Ishikawa (cell line): ENCODE measurements at regions not wholly inside any gene's neighbourhood (a gene's known extent, or its start where the extent isn't known, plus 50 kb on each side); places are given as distances from the start of the nearest gene placed in this dataset.

ENCODE experiments used
- CEBPB ChIP-seq: IDR thresholded peaks from 2 replicates; pipeline ENCODE4 v1.6.1; 2012
- CREB1 ChIP-seq: IDR thresholded peaks from 2 replicates; pipeline ENCODE4 v1.6.1; 2012; ENCODE audit warnings: low read depth
- EGR1 ChIP-seq: IDR thresholded peaks from 2 replicates; pipeline ENCODE4 v1.6.1; 2012
- EP300 ChIP-seq: IDR thresholded peaks from 2 replicates; pipeline ENCODE4 v1.6.1; 2012; ENCODE audit warnings: borderline replicate concordance
- FOXM1 ChIP-seq: IDR thresholded peaks from 2 replicates; pipeline ENCODE4 v1.6.1; 2012; ENCODE audit warnings: low read depth, borderline replicate concordance
- NFIC ChIP-seq: IDR thresholded peaks from 2 replicates; pipeline ENCODE4 v1.6.1; 2012
- RAD21 ChIP-seq: IDR thresholded peaks from 2 replicates; pipeline ENCODE4 v1.6.1; 2012; ENCODE audit warnings: low read depth
- TAF1 ChIP-seq: IDR thresholded peaks from 2 replicates; pipeline ENCODE4 v1.6.1; 2012; ENCODE audit warnings: low read depth, mild to moderate bottlenecking
- TCF12 ChIP-seq: IDR thresholded peaks from 2 replicates; pipeline ENCODE4 v1.6.1; 2012; ENCODE audit warnings: low read depth
- TEAD4 ChIP-seq: IDR thresholded peaks from 2 replicates; pipeline ENCODE4 v1.6.1; 2012
- YY1 ChIP-seq: IDR thresholded peaks from 2 replicates; pipeline ENCODE4 v1.6.1; 2012; ENCODE audit warnings: low read depth
- ZBTB7A ChIP-seq: IDR thresholded peaks from 2 replicates; pipeline ENCODE4 v1.6.1; 2012; ENCODE audit warnings: low read depth
- TF ChIP-seq, protein P1 (sequence below): IDR thresholded peaks from 2 replicates; pipeline ENCODE4 v1.6.1; 2012
- TF ChIP-seq, protein P2 (sequence below): IDR thresholded peaks from 2 replicates; pipeline ENCODE4 v1.6.1; 2012
- TF ChIP-seq, protein P3 (sequence below): IDR thresholded peaks from 2 replicates; pipeline ENCODE4 v1.6.1; 2012; ENCODE audit warnings: low read depth, mild to moderate bottlenecking

DNA sequence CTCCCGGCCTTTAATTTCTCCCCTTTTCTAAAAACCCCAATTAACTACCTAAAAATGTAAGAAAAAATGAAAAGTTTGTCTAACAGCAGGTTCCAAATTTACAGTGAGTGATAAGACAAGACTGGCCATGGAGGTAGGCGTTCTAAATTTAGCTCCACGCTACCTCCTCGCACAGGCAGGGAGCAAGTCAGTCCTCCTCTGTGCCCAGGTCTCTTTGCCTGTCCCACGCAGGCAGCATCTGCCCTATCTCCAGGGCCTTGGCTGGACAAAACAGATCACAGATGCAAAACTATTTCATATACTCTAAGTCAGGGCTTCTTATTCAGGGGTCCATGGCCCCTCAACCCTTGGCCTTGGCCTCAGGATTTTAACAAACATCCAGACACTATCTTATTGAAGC is 98.0 kb upstream of the JARID2 start:
- TF ChIP-seq YY1 (no peak), TAF1 (no peak), NFIC (no peak), EP300 (no peak), TEAD4 (no peak), FOXM1 (no peak), CREB1 (no peak), TCF12 (no peak), ZBTB7A (no peak)
- TF ChIP-seq, protein P1, sequence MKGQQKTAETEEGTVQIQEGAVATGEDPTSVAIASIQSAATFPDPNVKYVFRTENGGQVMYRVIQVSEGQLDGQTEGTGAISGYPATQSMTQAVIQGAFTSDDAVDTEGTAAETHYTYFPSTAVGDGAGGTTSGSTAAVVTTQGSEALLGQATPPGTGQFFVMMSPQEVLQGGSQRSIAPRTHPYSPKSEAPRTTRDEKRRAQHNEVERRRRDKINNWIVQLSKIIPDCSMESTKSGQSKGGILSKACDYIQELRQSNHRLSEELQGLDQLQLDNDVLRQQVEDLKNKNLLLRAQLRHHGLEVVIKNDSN, result no peak

DNA sequence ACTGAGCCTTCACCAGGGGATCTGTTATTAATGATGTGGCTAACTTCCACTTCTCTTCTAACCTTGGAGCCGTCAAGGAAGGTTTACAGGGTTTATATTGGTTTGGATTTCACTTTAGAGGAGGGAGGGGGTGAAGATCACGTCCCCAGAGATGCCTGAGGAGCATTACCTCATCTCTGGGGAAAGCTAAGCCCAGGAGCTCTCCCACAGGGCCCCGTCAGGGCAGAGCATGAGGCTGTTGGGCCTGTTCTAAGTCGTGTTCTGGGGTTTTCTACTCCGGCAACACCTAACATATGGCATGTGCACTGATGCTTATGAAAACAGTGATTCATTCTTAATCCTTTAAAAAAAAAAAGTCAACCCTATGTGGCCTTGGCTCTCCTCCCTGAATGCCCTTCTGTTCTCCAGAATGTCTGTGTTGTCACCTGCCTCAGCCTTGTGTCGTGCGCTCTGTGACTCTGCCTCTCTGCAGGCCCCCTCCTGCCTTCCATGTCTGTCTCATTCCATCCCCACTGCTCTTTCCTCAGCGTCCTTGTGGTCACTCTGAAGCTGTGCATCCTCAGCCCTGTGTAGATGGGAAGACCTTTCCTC is 97.4 kb upstream of the JARID2 start:
- TF ChIP-seq EP300 (no peak), RAD21 (no peak), TAF1 (no peak), TEAD4 (no peak), ZBTB7A (no peak), EGR1 (no peak), CEBPB (no peak)
- TF ChIP-seq, protein P1, result no peak
- TF ChIP-seq, protein P2, sequence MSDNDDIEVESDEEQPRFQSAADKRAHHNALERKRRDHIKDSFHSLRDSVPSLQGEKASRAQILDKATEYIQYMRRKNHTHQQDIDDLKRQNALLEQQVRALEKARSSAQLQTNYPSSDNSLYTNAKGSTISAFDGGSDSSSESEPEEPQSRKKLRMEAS, result no peak

DNA sequence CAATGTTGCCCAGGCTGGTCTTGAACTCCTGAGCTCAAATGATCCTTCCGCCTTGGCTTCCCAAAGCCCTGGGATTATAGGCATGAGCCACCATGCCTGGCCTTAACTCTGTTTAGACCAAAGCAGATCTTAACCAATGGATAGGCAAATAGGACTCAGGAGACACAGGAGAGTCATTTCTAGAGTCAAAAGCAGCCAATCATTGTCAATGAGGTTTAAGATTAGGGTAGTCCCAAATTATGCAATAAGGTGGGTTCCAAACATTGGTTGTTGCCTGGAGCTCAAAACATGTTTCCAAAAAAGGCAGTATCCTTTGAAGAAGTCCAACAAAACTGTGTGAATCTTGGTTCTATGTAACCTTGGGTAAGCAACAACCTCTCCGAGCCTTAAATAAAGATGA is 95.7 kb upstream of the JARID2 start:
- TF ChIP-seq RAD21 (no peak), YY1 (no peak), FOXM1 (no peak), ZBTB7A (no peak), CREB1 (no peak), EP300 (no peak), NFIC (no peak), TCF12 (no peak), TAF1 (no peak), CEBPB (no peak), TEAD4 (no peak), EGR1 (no peak)
- TF ChIP-seq, protein P3, sequence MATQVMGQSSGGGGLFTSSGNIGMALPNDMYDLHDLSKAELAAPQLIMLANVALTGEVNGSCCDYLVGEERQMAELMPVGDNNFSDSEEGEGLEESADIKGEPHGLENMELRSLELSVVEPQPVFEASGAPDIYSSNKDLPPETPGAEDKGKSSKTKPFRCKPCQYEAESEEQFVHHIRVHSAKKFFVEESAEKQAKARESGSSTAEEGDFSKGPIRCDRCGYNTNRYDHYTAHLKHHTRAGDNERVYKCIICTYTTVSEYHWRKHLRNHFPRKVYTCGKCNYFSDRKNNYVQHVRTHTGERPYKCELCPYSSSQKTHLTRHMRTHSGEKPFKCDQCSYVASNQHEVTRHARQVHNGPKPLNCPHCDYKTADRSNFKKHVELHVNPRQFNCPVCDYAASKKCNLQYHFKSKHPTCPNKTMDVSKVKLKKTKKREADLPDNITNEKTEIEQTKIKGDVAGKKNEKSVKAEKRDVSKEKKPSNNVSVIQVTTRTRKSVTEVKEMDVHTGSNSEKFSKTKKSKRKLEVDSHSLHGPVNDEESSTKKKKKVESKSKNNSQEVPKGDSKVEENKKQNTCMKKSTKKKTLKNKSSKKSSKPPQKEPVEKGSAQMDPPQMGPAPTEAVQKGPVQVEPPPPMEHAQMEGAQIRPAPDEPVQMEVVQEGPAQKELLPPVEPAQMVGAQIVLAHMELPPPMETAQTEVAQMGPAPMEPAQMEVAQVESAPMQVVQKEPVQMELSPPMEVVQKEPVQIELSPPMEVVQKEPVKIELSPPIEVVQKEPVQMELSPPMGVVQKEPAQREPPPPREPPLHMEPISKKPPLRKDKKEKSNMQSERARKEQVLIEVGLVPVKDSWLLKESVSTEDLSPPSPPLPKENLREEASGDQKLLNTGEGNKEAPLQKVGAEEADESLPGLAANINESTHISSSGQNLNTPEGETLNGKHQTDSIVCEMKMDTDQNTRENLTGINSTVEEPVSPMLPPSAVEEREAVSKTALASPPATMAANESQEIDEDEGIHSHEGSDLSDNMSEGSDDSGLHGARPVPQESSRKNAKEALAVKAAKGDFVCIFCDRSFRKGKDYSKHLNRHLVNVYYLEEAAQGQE, result no peak
- TF ChIP-seq, protein P1, result no peak
- TF ChIP-seq, protein P2, result no peak

DNA sequence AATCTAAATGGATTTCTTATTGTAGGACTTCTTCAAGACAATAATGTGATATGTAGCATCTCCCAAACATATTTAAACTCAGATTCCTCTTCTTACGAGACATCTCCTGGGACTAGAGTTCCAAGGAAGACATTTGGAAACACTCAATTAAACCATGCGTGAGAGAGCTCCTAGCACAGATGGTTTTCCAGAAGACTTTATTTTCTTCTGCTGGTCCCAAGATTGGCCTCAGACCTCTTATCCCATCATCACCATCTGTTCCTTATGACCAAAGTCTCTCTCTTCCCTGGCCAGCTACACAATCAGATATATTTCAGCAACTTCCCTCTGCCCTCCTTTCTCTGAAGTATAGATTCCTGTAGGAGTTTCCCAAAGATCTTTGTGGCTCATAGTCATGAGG is 93.2 kb upstream of the JARID2 start:
- TF ChIP-seq, protein P3, result no peak
- TF ChIP-seq, protein P2, result no peak
- TF ChIP-seq TCF12 (no peak), TAF1 (no peak), NFIC (no peak), EGR1 (no peak), FOXM1 (no peak), CREB1 (no peak), ZBTB7A (no peak), CEBPB (no peak), YY1 (no peak), EP300 (no peak), TEAD4 (no peak), RAD21 (no peak)
- TF ChIP-seq, protein P1, result no peak

DNA sequence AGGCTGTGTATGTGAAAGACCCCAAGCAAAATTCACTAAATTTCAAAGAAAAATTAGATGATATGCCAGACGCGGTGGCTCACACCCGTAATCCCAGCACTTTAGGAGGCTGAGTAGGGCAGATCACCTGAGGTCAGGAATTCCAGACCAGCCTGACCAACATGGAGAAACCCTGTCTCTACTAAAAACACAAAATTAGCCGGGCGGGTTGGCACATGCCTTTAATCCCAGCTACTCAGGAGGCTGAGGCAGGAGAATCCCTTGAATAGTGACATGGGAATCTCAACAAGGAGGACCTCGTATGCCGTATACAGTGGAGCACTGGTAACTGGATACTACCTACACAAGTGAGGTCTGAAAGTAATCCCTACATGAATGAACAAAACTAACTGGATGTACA is 92.7 kb upstream of the JARID2 start:
- TF ChIP-seq NFIC, result no peak
- TF ChIP-seq YY1, result no peak
- TF ChIP-seq, protein P1, result no peak
- no peak for TF ChIP-seq ZBTB7A
- TF ChIP-seq EGR1, result no peak
- no peak for TF ChIP-seq RAD21
